Epithelial cell of esophagus (primary cell): ENCODE measurements at regions not wholly inside any gene's neighbourhood (a gene's known extent, or its start where the extent isn't known, plus 50 kb on each side); places are given as distances from the start of the nearest gene placed in this dataset.

Experiments used
- DNase-seq: peaks from one replicate; pipeline ENCODE4 v3.0.0; 2010; ENCODE audit warnings: low read depth
- H3K4me3 ChIP-seq: 2 replicates; pipeline ENCODE4 v1.5.1; 2011; ENCODE audit warnings: mild to moderate bottlenecking, low read length, control low read depth
- TF ChIP-seq, protein P1 (sequence below): IDR thresholded peaks from 2 replicates; pipeline ENCODE4 v1.5.1; 2011; ENCODE audit warnings: low read depth, mild to moderate bottlenecking, low read length, control low read depth, inconsistent platforms; ENCODE audit not compliant: insufficient read depth; ENCODE audit errors: missing control alignments

- TF ChIP-seq, protein P1, sequence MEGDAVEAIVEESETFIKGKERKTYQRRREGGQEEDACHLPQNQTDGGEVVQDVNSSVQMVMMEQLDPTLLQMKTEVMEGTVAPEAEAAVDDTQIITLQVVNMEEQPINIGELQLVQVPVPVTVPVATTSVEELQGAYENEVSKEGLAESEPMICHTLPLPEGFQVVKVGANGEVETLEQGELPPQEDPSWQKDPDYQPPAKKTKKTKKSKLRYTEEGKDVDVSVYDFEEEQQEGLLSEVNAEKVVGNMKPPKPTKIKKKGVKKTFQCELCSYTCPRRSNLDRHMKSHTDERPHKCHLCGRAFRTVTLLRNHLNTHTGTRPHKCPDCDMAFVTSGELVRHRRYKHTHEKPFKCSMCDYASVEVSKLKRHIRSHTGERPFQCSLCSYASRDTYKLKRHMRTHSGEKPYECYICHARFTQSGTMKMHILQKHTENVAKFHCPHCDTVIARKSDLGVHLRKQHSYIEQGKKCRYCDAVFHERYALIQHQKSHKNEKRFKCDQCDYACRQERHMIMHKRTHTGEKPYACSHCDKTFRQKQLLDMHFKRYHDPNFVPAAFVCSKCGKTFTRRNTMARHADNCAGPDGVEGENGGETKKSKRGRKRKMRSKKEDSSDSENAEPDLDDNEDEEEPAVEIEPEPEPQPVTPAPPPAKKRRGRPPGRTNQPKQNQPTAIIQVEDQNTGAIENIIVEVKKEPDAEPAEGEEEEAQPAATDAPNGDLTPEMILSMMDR = no peak
- H3K4me3 ChIP-seq = no peak overlapping the region
- DNase-seq = no peak
Measured at GRCh38 chr10:78397786-78398185, 364.1 kb downstream of the RPS24 start.

DNA sequence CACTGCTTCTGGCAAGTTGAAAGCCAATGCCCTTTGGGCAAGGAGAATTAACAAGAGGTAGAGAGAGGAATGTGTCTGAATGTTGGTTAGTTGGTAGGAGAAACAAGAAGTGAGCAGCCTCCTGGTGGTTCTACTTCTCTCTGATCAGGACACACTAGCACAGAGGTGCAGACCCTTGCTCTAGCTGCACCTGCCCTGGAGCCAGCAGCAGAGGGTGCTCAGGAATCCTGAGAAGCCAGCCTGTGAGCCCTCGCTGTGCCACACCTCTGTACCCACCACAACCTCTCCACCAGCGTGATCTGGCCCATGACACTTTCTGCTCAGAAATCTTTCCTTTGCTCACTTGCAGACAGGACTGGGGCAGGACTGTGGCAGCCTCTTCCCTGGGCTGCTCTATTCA, 364.7 kb downstream of the RPS24 start:
- no peak overlapping the region for H3K4me3 ChIP-seq
- no peak for DNase-seq
- TF ChIP-seq, protein P1 = no peak

DNA sequence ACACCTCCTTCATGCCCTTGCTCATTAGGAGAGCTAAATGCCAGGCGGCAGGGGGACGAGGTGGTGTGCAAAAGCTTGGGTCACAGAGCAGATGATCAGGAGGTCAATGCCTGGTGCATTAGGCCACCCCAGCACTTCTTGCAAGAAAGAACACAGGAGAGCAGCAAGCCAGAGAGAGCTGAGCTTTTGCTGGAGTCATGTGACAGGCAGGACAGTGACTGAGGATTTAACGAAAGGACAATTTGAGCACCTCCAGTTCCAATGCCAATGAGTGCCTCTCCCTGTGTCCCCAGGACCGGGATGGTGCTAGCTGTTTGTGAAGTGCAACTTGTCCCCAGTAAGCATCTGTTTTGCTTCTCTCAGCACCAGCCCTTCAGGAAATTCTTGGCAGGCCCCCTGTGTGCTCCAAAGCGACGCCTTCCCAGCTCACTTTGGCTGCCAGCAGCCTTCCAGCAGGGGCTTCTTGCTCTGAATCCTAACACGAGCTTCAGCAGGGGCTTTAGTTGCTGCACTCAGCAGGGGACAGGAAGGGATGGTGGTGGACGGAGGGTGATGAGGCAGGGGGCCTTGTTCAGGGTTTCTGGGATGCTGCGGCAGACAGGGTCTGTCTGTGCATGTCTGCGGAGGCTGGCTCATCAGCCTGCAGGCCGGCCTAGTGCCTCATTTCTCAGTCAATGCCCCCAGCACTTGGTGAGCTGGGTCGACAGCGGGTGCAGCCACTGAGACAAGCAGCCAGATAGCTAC, 368.1 kb downstream of the RPS24 start:
- TF ChIP-seq, protein P1 = no peak
- DNase-seq = no peak
- no peak overlapping the region for H3K4me3 ChIP-seq

GRCh38 chr10:78402591-78402990, 368.9 kb downstream of the RPS24 start:
- TF ChIP-seq, protein P1 = no peak
- no peak overlapping the region for H3K4me3 ChIP-seq
- DNase-seq = no peak

GRCh38 chr10:78403781-78404180, 370.1 kb downstream of the RPS24 start:
- DNase-seq = no peak
- TF ChIP-seq, protein P1 = no peak
- H3K4me3 ChIP-seq = no peak overlapping the region

DNA sequence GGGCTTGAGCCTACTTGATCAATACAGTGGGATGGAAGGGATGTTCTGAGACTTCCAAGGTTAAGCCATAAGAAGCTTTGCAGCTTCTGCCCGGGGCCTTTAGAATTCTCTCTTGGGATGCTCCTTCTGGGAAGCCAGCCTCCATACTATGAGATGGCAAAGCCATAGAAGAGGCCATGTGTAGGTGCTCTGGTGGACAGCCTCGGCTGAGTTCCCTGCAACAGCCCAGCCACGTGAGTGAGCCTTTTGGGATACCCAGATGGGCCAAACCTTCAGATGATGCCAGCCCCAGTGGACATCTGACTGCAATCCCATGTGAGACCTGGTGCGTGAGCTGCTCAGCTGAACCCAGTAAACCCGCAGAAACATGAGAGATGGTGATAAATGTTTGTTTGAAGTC, 370.6 kb downstream of the RPS24 start:
- no peak for DNase-seq
- no peak overlapping the region for H3K4me3 ChIP-seq
- TF ChIP-seq, protein P1 = no peak

DNA sequence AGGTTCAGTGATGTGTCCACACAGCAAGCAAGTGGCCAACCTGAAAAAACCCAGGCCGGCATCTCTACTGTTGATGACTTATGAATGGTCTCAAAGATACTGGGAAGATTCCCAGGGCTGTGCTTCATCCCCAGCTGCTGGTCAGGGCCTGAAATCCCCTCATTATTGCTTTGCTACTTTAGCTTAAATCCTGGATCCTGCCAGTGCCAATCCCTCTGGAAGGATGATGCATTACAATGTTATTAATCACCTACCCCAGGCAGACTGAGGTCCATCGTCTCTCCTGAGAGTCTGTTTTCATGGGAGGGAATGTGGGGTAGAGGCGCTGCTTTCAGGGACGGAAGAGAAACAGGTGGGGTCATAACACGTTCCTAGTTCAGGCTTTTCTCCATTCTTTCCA, 371.6 kb downstream of the RPS24 start:
- TF ChIP-seq, protein P1 = no peak
- DNase-seq = no peak
- no peak overlapping the region for H3K4me3 ChIP-seq
